B cell (primary cell): ENCODE measurements at regions not wholly inside any gene's neighbourhood (a gene's known extent, or its start where the extent isn't known, plus 50 kb on each side); places are given as distances from the start of the nearest gene placed in this dataset.

Source experiments
- ATAC-seq: fragments of 200-7000 bp; cut with Tn5 transposase; one replicate; pipeline ENCODE4 v1.10.0; 2021; ENCODE audit warnings: low read depth, mild to moderate bottlenecking, moderate number of reproducible peaks, moderate library complexity
- CTCF ChIA-PET: fragments of 350-600 bp; sonication (Branson Sonifier 250); formaldehyde crosslinking; loops from one replicate; lab custom pipeline; 2021; ENCODE audit warnings: antibody characterized with exemption, inconsistent platforms; lab: Charles Lee
- POLR2A ChIA-PET: fragments of 350-600 bp; sonication (Branson Sonifier 250); formaldehyde crosslinking; loops from one replicate; lab custom pipeline; 2021; ENCODE audit warnings: antibody characterized with exemption; lab: Charles Lee
- DNase-seq: peaks from one replicate; pipeline ENCODE4 v3.0.0; 2013
- H2AFZ ChIP-seq: 2 replicates; pipeline ENCODE4 v1.6.1; 2012; ENCODE audit warnings: mild to moderate bottlenecking, low read depth, low read length; ENCODE audit not compliant: insufficient read depth, poor library complexity, severe bottlenecking
- H3K27ac ChIP-seq, 2 donors: 1 replicate in 1 of 2; 2 replicates in 1 of 2; pipeline ENCODE4 v1.5.1; 2012 to 2013; ENCODE audit warnings: low read length in 2 of 2, mild to moderate bottlenecking in 2 of 2, moderate library complexity in 1 of 2
- H3K27me3 ChIP-seq, 4 experiments: fragments of 200-600 bp in 1 of 4; sonication (generic) in 1 of 4; replicated peaks in 1 of 4; 1 replicate in 2 of 4; 2 replicates in 2 of 4; pipeline versions ENCODE4 v1.6.1 to v1.7.0; 2013 to 2016; ENCODE audit warnings: low read length in 3 of 4, mild to moderate bottlenecking in 2 of 4, mixed read lengths in 1 of 4, moderate library complexity in 1 of 4; ENCODE audit not compliant: insufficient read depth in 4 of 4, control insufficient read depth in 3 of 4; ENCODE audit errors: control extremely low read depth in 1 of 4
- H3K36me3 ChIP-seq, 2 experiments: replicated peaks in 1 of 2; 1 replicate in 1 of 2; 2 replicates in 1 of 2; pipeline versions ENCODE4 v1.6.1 to v1.7.1; 2013; ENCODE audit warnings: low read length in 1 of 2; ENCODE audit not compliant: insufficient read depth in 2 of 2, control insufficient read depth in 1 of 2; ENCODE audit errors: control extremely low read depth in 1 of 2, extremely low read depth in 1 of 2
- H3K4me1 ChIP-seq, 2 donors: fragments of 200-600 bp in 1 of 2; sonication (generic) in 1 of 2; 1 replicate in 1 of 2; 2 replicates in 1 of 2; pipeline versions ENCODE4 v1.5.1 to v1.6.1; 2013 to 2017; ENCODE audit warnings: low read length in 2 of 2; ENCODE audit not compliant: control insufficient read depth in 2 of 2, insufficient read depth in 2 of 2
- H3K4me2 ChIP-seq: replicated peaks from 2 replicates; pipeline ENCODE3; 2012; ENCODE audit warnings: mild to moderate bottlenecking, low read depth, low read length; ENCODE audit not compliant: poor library complexity, severe bottlenecking
- H3K4me3 ChIP-seq, 5 experiments: fragments of 200-600 bp in 1 of 5; sonication (generic) in 1 of 5; 1 replicate in 3 of 5; 2 replicates in 2 of 5; pipeline versions ENCODE4 v1.5.1 to v1.7.0; 2011 to 2016; ENCODE audit warnings: low read length in 4 of 5, mild to moderate bottlenecking in 4 of 5, low read depth in 2 of 5, control low read depth in 1 of 5, moderate library complexity in 1 of 5; ENCODE audit not compliant: insufficient read depth in 1 of 5; ENCODE audit errors: control extremely low read depth in 1 of 5, extremely low read depth in 1 of 5
- H3K79me2 ChIP-seq: fragments of 200-600 bp; sonication (generic); one replicate; pipeline ENCODE4 v1.6.0; 2016; ENCODE audit warnings: low read length; ENCODE audit not compliant: control insufficient read depth, insufficient read depth
- H3K9ac ChIP-seq: fragments of 200-600 bp; sonication (generic); 2 replicates; pipeline ENCODE4 v1.6.1; 2017; ENCODE audit warnings: mild to moderate bottlenecking, low read length, moderate library complexity
- H3K9me3 ChIP-seq, 3 donors: one replicate each; pipeline versions ENCODE4 v1.6.1 to v1.7.1; 2013; ENCODE audit warnings: low read length in 2 of 3; ENCODE audit not compliant: control insufficient read depth in 2 of 3, insufficient read depth in 1 of 3; ENCODE audit errors: control extremely low read depth in 1 of 3
- H4K20me1 ChIP-seq: 2 replicates; pipeline ENCODE4 v1.6.0; 2012; ENCODE audit warnings: mild to moderate bottlenecking, low read length; ENCODE audit not compliant: insufficient read depth, control insufficient read depth, poor library complexity, severe bottlenecking
- H3K27ac Mint-ChIP-seq: one replicate; pipeline ENCODE4 v1.8.0; 2021; ENCODE audit warnings: mixed read lengths
- H3K27me3 Mint-ChIP-seq: one replicate; pipeline ENCODE4 v1.8.0; 2021; ENCODE audit warnings: mixed read lengths
- H3K4me1 Mint-ChIP-seq: one replicate; pipeline ENCODE4 v1.8.0; 2021; ENCODE audit warnings: mixed read lengths
- H3K4me3 Mint-ChIP-seq: one replicate; pipeline ENCODE4 v1.8.0; 2021; ENCODE audit warnings: mixed read lengths
- H3K9me3 Mint-ChIP-seq: one replicate; pipeline ENCODE4 v1.8.0; 2022; ENCODE audit warnings: mixed read lengths; ENCODE audit not compliant: insufficient read depth
- EZH2 ChIP-seq: IDR thresholded peaks from 2 replicates; pipeline ENCODE4 v1.6.1; 2012; ENCODE audit warnings: borderline replicate concordance, low read depth, mild to moderate bottlenecking, moderate library complexity, low read length; ENCODE audit not compliant: insufficient read depth, poor library complexity, severe bottlenecking
- WGBS: methylation state at CpG from one replicate; pipeline ENCODE4 v1.1.5; 2013; ENCODE audit warnings: missing lambda C conversion rate; ENCODE audit not compliant: insufficient coverage; 5-methylcytosine and 5-hydroxymethylcytosine counted together
- intact Hi-C: fragments of 100-400 bp; cut with micrococcal nuclease; formaldehyde crosslinking; loops from one replicate; pipeline ENCODE4 v1.10.0; 2022
- TF ChIP-seq, protein P1 (sequence below): fragments of 200-600 bp; IDR thresholded peaks from one replicate; pipeline ENCODE4 v1.8.0; 2022; ENCODE audit warnings: antibody characterized with exemption, mild to moderate bottlenecking

DNA sequence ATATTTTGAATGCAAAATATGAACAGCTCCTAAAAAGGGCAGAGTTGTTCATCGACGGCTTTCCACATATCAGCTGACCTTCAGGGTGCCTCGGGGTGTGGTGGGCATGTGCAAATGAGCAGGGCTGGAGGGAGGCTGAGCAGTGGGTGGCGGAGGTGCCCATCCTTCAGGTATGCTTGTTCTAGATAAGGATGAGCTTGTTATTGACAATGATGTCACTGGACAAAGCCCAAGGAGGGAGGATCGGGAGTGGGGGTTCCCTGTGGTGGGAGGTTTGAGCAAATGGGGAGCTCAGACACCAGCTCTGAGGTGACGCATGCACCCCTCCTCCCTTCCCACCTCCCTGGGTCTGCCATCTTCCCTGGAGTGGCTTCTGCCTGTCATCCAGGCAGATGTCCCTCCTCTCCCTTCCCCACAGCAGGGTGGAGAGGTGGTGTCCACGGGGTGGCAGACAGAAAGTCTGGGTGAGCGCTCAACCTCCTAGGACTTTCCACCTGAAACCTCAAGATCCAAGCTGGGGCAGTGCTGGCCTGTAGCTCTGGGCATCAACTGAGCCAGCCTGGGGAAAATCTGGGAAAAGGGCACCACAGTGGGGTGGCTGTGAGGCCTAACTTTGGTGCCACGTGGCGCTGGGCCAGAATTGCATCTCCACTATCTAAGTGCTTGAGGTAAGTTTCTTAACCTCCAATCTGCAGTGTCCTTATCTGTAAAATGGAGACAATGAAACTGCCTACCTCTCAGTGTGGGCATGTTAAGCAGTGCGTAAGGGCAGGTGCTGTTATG lies 106.3 kb upstream of the THY1 start:
- no peak overlapping the region for H2AFZ ChIP-seq
- H3K4me2 ChIP-seq = no peak overlapping the region
- no peak overlapping the region for H3K9ac ChIP-seq
- H3K27me3 Mint-ChIP-seq = peaks cover 11% of the 10 kb centered on the region
- H3K4me3 Mint-ChIP-seq = no peak overlapping the region
- H3K27ac ChIP-seq = no peak overlapping the region
- DNase-seq (no peak), ATAC-seq (no peak)
- peaks cover 7 to 13% of the 10 kb centered on the region in 2 donors for H3K4me1 ChIP-seq
- H3K9me3 ChIP-seq = no peaks in the 10 kb centered on the region
- no peak overlapping the region for H3K27ac Mint-ChIP-seq
- no peaks in the 10 kb centered on the region for H3K9me3 Mint-ChIP-seq
- peaks cover 0 to 5% (median 0%) of the 10 kb centered on the region in 4 experiments for H3K27me3 ChIP-seq
- TF ChIP-seq, protein P1, sequence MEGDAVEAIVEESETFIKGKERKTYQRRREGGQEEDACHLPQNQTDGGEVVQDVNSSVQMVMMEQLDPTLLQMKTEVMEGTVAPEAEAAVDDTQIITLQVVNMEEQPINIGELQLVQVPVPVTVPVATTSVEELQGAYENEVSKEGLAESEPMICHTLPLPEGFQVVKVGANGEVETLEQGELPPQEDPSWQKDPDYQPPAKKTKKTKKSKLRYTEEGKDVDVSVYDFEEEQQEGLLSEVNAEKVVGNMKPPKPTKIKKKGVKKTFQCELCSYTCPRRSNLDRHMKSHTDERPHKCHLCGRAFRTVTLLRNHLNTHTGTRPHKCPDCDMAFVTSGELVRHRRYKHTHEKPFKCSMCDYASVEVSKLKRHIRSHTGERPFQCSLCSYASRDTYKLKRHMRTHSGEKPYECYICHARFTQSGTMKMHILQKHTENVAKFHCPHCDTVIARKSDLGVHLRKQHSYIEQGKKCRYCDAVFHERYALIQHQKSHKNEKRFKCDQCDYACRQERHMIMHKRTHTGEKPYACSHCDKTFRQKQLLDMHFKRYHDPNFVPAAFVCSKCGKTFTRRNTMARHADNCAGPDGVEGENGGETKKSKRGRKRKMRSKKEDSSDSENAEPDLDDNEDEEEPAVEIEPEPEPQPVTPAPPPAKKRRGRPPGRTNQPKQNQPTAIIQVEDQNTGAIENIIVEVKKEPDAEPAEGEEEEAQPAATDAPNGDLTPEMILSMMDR = no peak
- TF ChIP-seq EZH2 = no peak
- no peaks in the 10 kb centered on the region for H4K20me1 ChIP-seq
- H3K79me2 ChIP-seq = no peaks in the 10 kb centered on the region
- peaks cover 16% of the 10 kb centered on the region for H3K4me1 Mint-ChIP-seq
- intact Hi-C loops = no loop called here
- H3K4me3 ChIP-seq = no peak overlapping the region
- 84% methylated on average over 5 of the region's 11 CpGs for WGBS
- ChIA-PET CTCF (no interaction called here), POLR2A (no interaction called here)
- H3K36me3 ChIP-seq = no peaks in the 10 kb centered on the region

DNA sequence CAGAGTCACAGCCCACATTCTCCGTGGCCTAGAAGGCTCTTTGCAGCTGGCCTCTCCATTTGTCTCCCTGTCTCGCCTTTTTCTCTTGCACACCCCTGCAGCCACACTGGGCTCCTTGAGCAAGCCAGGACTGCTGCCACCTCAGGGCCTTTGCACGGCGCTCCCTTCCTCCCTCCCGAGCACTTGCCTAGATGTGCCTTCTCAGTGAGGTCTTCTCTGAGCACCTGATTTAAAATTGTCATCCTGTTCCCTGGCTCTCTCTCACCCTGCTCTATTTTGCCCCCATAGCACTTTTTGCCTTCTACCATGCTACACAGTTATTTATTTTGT lies 102.9 kb upstream of the THY1 start:
- intact Hi-C loops = no loop called here
- Mint-ChIP-seq H3K9me3 (no peaks in the 10 kb centered on the region), H3K4me1 (peaks cover 17% of the 10 kb centered on the region), H3K27me3 (no peaks in the 10 kb centered on the region), H3K27ac (no peak overlapping the region), H3K4me3 (no peak overlapping the region)
- TF ChIP-seq, protein P1 = no peak
- no peak for TF ChIP-seq EZH2
- no peaks in the 10 kb centered on the region for H3K79me2 ChIP-seq
- no peaks in the 10 kb centered on the region for H3K27me3 ChIP-seq
- no peaks in the 10 kb centered on the region for H3K36me3 ChIP-seq
- 91% methylated on average over 5 of the region's 5 CpGs for WGBS
- no peak overlapping the region for H3K4me3 ChIP-seq
- H3K9ac ChIP-seq = no peak overlapping the region
- no peak for ATAC-seq
- no peak overlapping the region for H3K4me2 ChIP-seq
- H2AFZ ChIP-seq = no peak overlapping the region
- H4K20me1 ChIP-seq = no peaks in the 10 kb centered on the region
- no peak overlapping the region for H3K27ac ChIP-seq
- POLR2A ChIA-PET = no interaction called here
- CTCF ChIA-PET = no interaction called here
- DNase-seq = no peak
- H3K9me3 ChIP-seq = no peaks in the 10 kb centered on the region
- peaks cover 7 to 13% of the 10 kb centered on the region in 2 donors for H3K4me1 ChIP-seq
